NCI-H2196 (cell line): ENCODE measurements at regions not wholly inside any gene's neighbourhood (a gene's known extent, or its start where the extent isn't known, plus 50 kb on each side); places are given as distances from the start of the nearest gene placed in this dataset.

Experiments used
- DNase-seq: peaks from one replicate; lab custom pipeline; 2025; ENCODE audit not compliant: unreplicated experiment; lab: John Stamatoyannopoulos, UW

- DNase-seq, result no peak
These were observed 115.8 kb downstream of the SYT10 start for GRCh38 chr12:33323823-33324222.

GRCh38 chr12:33322519-33322918 lies 117.1 kb downstream of the SYT10 start:
- no peak for DNase-seq

GRCh38 chr12:33317746-33318145 lies 121.9 kb downstream of the SYT10 start:
- no peak for DNase-seq

GRCh38 chr12:33314223-33314622 lies 125.4 kb downstream of the SYT10 start:
- no peak for DNase-seq

GRCh38 chr12:33313476-33313875 lies 126.1 kb downstream of the SYT10 start:
- no peak for DNase-seq

- no peak for DNase-seq
These were observed 129.1 kb downstream of the SYT10 start for GRCh38 chr12:33310471-33310870.

- no peak for DNase-seq
These were observed 135.4 kb downstream of the SYT10 start for GRCh38 chr12:33304176-33304575.

- DNase-seq, result no peak
These were observed 143.1 kb downstream of the SYT10 start for GRCh38 chr12:33296529-33296928.

GRCh38 chr12:33290703-33291102 lies 148.9 kb downstream of the SYT10 start:
- no peak for DNase-seq

- DNase-seq, result no peak
These were observed 156.6 kb downstream of the SYT10 start for GRCh38 chr12:33283054-33283453.

GRCh38 chr12:33277376-33277775 lies 162.2 kb downstream of the SYT10 start:
- DNase-seq, result no peak

GRCh38 chr12:33267641-33268040 lies 172.0 kb downstream of the SYT10 start:
- no peak for DNase-seq

GRCh38 chr12:33265900-33266299 lies 173.7 kb downstream of the SYT10 start:
- no peak for DNase-seq

GRCh38 chr12:33265033-33265731 lies 174.4 kb downstream of the SYT10 start:
- DNase-seq, result no peak

GRCh38 chr12:33253178-33253577 lies 186.4 kb downstream of the SYT10 start:
- DNase-seq, result no peak

GRCh38 chr12:33251548-33251947 lies 188.1 kb downstream of the SYT10 start:
- no peak for DNase-seq

GRCh38 chr12:33248364-33248763 lies 191.3 kb downstream of the SYT10 start:
- DNase-seq, result no peak

- DNase-seq, result no peak
These were observed 192.0 kb downstream of the SYT10 start for GRCh38 chr12:33247625-33248024.

GRCh38 chr12:33245434-33245833 lies 194.2 kb downstream of the SYT10 start:
- no peak for DNase-seq

- no peak for DNase-seq
These were observed 212.9 kb downstream of the SYT10 start for GRCh38 chr12:33226671-33227070.

- no peak for DNase-seq
These were observed 215.7 kb downstream of the SYT10 start for GRCh38 chr12:33223956-33224355.

GRCh38 chr12:33222357-33222756 lies 217.3 kb downstream of the SYT10 start:
- no peak for DNase-seq

GRCh38 chr12:33205981-33206380 lies 233.6 kb downstream of the SYT10 start:
- DNase-seq, result no peak
